Skeletal muscle tissue (tissue), 3 donors: ENCODE measurements at regions not wholly inside any gene's neighbourhood (a gene's known extent, or its start where the extent isn't known, plus 50 kb on each side); places are given as distances from the start of the nearest gene placed in this dataset.
"Not testable (repeated sequence)": the region's sequence is repeated elsewhere in the genome, so short reads cannot be mapped to it uniquely, and the experiment has no call there.

ENCODE experiments used
- H3K27ac ChIP-seq: one replicate; pipeline ENCODE4 v1.7.0; 2013; ENCODE audit warnings: mild to moderate bottlenecking, low read depth, low read length, inconsistent platforms
- H3K27me3 ChIP-seq, 3 donors: one replicate each; pipeline ENCODE4 v1.7.0; 2013; ENCODE audit warnings: low read length in 3 of 3; ENCODE audit not compliant: control insufficient read depth in 3 of 3, insufficient read depth in 3 of 3
- H3K36me3 ChIP-seq, 3 donors: one replicate each; pipeline ENCODE4 v1.7.0; 2013; ENCODE audit warnings: low read length in 3 of 3; ENCODE audit not compliant: control insufficient read depth in 3 of 3, insufficient read depth in 3 of 3
- H3K4me1 ChIP-seq, 3 donors: one replicate each; pipeline ENCODE4 v1.7.0; 2013; ENCODE audit warnings: low read length in 3 of 3, mild to moderate bottlenecking in 3 of 3; ENCODE audit not compliant: control insufficient read depth in 3 of 3, insufficient read depth in 3 of 3
- H3K4me3 ChIP-seq, 3 donors: one replicate each; pipeline ENCODE4 v1.7.0; 2013; ENCODE audit warnings: low read length in 3 of 3
- H3K9ac ChIP-seq, 3 donors: one replicate each; pipeline ENCODE4 v1.7.0; 2013; ENCODE audit warnings: low read length in 3 of 3, mild to moderate bottlenecking in 3 of 3, moderate library complexity in 2 of 3, low read depth in 1 of 3
- H3K9me3 ChIP-seq, 3 donors: one replicate each; pipeline ENCODE4 v1.7.0; 2013; ENCODE audit warnings: low read length in 3 of 3; ENCODE audit not compliant: control insufficient read depth in 3 of 3
- donor health status: Osteomylitis.

GRCh38 chr9:126183266-126183665, 143.4 kb upstream of the MVB12B start:
- H3K4me3 ChIP-seq: no peak overlapping the region
- no peaks in the 10 kb centered on the region for H3K36me3 ChIP-seq
- peaks cover 8 to 11% (median 11%) of the 10 kb centered on the region in 3 donors for H3K27me3 ChIP-seq
- H3K27ac ChIP-seq: no peak overlapping the region
- peaks cover 0 to 3% (median 2%) of the 10 kb centered on the region in 3 donors for H3K9me3 ChIP-seq
- no peak overlapping the region for H3K9ac ChIP-seq
- no peaks in the 10 kb centered on the region for H3K4me1 ChIP-seq

DNA sequence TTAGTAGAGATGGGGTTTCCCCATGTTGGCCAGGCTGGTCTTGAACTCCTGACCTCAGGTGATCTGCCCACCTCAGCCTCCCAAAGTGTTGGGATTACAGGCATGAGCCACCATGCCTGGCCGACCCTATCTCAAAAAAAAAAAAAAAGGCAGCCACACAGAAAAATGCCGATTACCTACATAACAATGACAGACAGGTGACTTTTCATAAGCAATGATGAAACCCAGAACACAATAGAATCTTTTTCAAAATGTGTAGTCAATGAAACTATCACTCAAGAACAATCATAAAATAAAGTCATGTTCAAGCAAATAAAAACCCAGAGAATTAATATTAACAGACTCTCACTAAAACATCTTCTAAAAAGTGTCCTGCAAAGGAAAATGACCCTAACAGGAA, 135.6 kb upstream of the MVB12B start:
- not testable (repeated sequence) for H3K9ac ChIP-seq, H3K27me3 ChIP-seq, H3K27ac ChIP-seq, H3K9me3 ChIP-seq, H3K4me3 ChIP-seq, H3K4me1 ChIP-seq, H3K36me3 ChIP-seq

GRCh38 chr9:126198854-126199253, 127.8 kb upstream of the MVB12B start:
- peaks cover 4 to 12% (median 6%) of the 10 kb centered on the region in 3 donors for H3K27me3 ChIP-seq
- no peak overlapping the region for H3K27ac ChIP-seq
- H3K9me3 ChIP-seq: no peaks in the 10 kb centered on the region
- H3K4me3 ChIP-seq: no peak overlapping the region
- H3K4me1 ChIP-seq: no peaks in the 10 kb centered on the region
- no peak overlapping the region for H3K9ac ChIP-seq
- H3K36me3 ChIP-seq: no peaks in the 10 kb centered on the region

- peaks cover 16 to 36% (median 35%) of the 10 kb centered on the region in 3 donors for H3K27me3 ChIP-seq
- H3K27ac ChIP-seq: no peak overlapping the region
- H3K9ac ChIP-seq: no peak overlapping the region
- no peaks in the 10 kb centered on the region for H3K36me3 ChIP-seq
- no peak overlapping the region for H3K4me3 ChIP-seq
- H3K9me3 ChIP-seq: no peaks in the 10 kb centered on the region
- no peaks in the 10 kb centered on the region for H3K4me1 ChIP-seq
These were observed 123.3 kb upstream of the MVB12B start for GRCh38 chr9:126203313-126203712.

DNA sequence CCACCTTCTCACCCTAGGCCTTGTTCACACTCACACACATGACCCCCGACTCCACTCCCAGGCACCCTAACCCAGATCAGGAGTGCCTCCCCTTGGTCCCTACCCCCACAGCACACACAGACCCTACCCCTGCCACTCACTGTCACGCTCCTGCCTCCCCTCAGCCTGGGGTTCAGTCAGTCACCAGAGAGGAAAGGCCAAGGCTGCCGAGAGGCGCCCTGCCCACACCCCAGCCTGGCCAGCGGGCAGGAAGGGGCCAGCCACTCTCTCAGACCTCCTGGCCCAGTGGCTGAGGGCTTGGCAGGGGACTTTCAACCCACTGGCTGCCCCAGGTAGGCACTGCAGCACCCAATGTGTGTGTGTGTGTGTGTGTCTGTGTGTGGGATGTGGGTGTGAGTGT, 122.4 kb upstream of the MVB12B start:
- Histone ChIP-seq H3K9ac (no peak overlapping the region), H3K4me3 (no peak overlapping the region), H3K27ac (no peak overlapping the region), H3K9me3 (no peaks in the 10 kb centered on the region), H3K27me3 (peaks cover 17 to 39% (median 38%) of the 10 kb centered on the region in 3 donors), H3K4me1 (no peaks in the 10 kb centered on the region), H3K36me3 (no peaks in the 10 kb centered on the region)

GRCh38 chr9:126204708-126205225, 121.9 kb upstream of the MVB12B start:
- peaks cover 18 to 40% (median 38%) of the 10 kb centered on the region in 3 donors for H3K27me3 ChIP-seq
- H3K9ac ChIP-seq: no peak overlapping the region
- no peak overlapping the region for H3K27ac ChIP-seq
- no peak overlapping the region for H3K4me3 ChIP-seq
- no peaks in the 10 kb centered on the region for H3K4me1 ChIP-seq
- H3K9me3 ChIP-seq: no peaks in the 10 kb centered on the region
- H3K36me3 ChIP-seq: no peaks in the 10 kb centered on the region

DNA sequence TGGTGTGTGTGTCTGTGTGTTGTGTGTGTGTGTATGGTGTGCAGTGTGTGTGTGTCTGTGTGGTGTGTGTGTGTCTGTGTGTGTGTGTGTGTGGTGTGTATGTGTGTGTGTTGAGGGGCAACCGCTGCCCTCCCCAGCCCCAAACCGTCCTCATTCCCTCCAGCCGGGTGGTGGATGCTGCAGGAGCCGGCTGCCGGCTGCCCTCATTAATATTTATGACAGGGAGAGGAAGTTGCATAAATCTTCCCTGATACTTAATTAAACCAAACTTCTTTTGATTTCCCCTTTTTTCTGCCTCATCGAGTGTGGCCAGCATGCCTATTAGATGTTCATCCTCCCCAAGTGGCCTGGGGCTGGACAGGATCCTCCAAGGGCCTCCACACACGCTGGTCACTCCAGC, 121.4 kb upstream of the MVB12B start:
- no peaks in the 10 kb centered on the region for H3K36me3 ChIP-seq
- no peaks in the 10 kb centered on the region for H3K9me3 ChIP-seq
- H3K27ac ChIP-seq: no peak overlapping the region
- no peak overlapping the region for H3K9ac ChIP-seq
- H3K4me3 ChIP-seq: no peak overlapping the region
- H3K27me3 ChIP-seq: peaks cover 15 to 40% (median 38%) of the 10 kb centered on the region in 3 donors
- no peaks in the 10 kb centered on the region for H3K4me1 ChIP-seq

- Histone ChIP-seq H3K4me1 (no peaks in the 10 kb centered on the region), H3K4me3 (no peak overlapping the region), H3K9ac (no peak overlapping the region), H3K27ac (no peak overlapping the region), H3K9me3 (no peaks in the 10 kb centered on the region), H3K36me3 (no peaks in the 10 kb centered on the region), H3K27me3 (peaks cover 15 to 40% (median 38%) of the 10 kb centered on the region in 3 donors)
These were observed 120.7 kb upstream of the MVB12B start for GRCh38 chr9:126205845-126206498.

- H3K27ac ChIP-seq: no peak overlapping the region
- no peak overlapping the region for H3K9ac ChIP-seq
These were observed 119.4 kb upstream of the MVB12B start for GRCh38 chr9:126207256-126207655.

GRCh38 chr9:126208216-126208758, 118.3 kb upstream of the MVB12B start:
- no peaks in the 10 kb centered on the region for H3K4me1 ChIP-seq
- peaks cover 0 to 5% (median 2%) of the 10 kb centered on the region in 3 donors for H3K9me3 ChIP-seq
- no peak overlapping the region for H3K4me3 ChIP-seq
- H3K36me3 ChIP-seq: no peaks in the 10 kb centered on the region
- no peak overlapping the region for H3K27ac ChIP-seq
- H3K27me3 ChIP-seq: peaks cover 12 to 36% (median 32%) of the 10 kb centered on the region in 3 donors
- H3K9ac ChIP-seq: no peak overlapping the region

More at GRCh38 chr9:126207256-126207655, 119.4 kb upstream of the MVB12B start:
- H3K4me3 ChIP-seq: no peak overlapping the region
- no peaks in the 10 kb centered on the region for H3K36me3 ChIP-seq
- no peaks in the 10 kb centered on the region for H3K4me1 ChIP-seq
- no peaks in the 10 kb centered on the region for H3K9me3 ChIP-seq
- H3K27me3 ChIP-seq: peaks cover 15 to 40% (median 38%) of the 10 kb centered on the region in 3 donors
